ENCODE measurements at regions not wholly inside any gene's neighbourhood (a gene's known extent, or its start where the extent isn't known, plus 50 kb on each side); places are given as distances from the start of the nearest gene placed in this dataset.
"Not testable (repeated sequence)": the region's sequence is repeated elsewhere in the genome, so short reads cannot be mapped to it uniquely, and the experiment has no call there.

DNA sequence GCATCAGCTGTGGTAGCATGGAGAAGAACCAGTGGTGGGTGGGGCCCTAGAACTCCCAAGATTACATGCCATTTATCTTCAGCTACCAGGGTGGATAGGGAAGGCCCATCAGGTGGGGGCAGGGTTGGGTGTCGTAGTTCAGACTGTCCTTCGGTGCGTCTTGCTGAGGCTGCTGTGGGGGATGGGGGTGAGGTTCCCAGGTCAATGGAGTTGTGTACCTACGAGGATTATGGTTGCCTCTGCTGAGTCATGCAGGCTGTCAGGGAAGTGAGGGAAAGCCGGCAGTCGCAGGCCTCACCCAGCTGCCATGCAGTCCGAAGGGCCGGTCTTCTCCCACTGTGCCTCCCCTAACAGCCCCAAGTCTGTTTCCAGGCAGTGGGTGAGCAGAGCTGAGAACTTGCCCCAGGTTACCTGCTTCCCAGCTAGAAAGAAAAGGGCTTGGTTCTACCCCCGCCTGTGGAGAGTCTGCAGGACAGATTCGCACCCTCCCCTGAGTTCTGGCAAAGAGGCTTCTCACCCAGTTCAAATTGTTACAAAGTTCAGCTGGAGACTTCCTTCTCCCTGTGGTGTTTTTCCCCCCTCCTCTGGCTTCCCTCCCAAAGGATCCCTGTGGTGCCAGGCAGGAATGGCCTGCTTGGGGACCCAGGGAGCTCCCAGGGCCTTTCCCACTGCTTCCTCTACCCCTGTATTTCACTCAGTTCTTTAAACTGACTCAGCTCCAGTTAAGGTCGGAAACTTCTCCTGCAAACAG lies 342.7 kb downstream of the KLF13 start:
- not testable (repeated sequence) for DNase-seq (ENCODE audit: low read depth, low spot score)

GRCh38 chr15:31673263-31673662 lies 346.6 kb downstream of the KLF13 start:
- DNase-seq (ENCODE audit: low read depth, low spot score), result not testable (repeated sequence)

DNA sequence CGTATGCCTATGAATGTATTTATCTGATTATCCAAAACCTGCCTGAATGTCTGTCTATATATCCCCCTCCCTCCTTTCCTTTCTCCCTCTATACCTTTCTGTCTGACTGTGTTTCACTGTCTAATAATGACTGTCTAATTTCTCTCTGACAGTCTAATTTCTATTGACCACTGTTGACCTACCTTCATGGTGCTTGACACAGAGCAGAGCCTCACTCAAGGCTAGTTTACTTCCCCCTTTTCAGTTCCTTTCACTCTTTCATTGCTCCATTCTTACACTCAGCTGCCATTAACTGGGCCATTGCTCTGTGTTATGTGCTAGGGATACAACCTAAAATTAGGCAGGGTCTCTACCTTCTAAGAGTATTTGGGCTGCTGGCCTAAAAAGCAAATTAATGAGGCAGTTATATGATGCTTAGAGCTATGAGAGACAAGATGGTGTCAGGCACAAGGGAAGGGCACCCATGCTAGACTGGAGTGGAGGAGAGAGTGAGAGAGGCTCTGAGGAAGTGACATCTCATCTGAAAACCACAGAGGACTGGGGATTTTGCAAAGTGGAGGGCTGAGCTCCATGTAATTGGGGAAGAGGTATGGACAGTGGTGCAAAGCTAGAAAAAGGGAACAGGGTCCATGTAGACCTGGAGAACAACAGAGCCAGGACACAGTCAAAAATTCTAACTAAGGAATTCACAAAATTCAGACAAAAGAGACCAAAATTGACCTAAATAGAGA lies 348.6 kb upstream of the CHRNA7 start:
- not testable (repeated sequence) for DNase-seq (ENCODE audit: low read depth, low spot score)

- not testable (repeated sequence) for DNase-seq (ENCODE audit: low read depth, low spot score)
Observed at GRCh38 chr15:31687088-31687487, 343.2 kb upstream of the CHRNA7 start.

DNA sequence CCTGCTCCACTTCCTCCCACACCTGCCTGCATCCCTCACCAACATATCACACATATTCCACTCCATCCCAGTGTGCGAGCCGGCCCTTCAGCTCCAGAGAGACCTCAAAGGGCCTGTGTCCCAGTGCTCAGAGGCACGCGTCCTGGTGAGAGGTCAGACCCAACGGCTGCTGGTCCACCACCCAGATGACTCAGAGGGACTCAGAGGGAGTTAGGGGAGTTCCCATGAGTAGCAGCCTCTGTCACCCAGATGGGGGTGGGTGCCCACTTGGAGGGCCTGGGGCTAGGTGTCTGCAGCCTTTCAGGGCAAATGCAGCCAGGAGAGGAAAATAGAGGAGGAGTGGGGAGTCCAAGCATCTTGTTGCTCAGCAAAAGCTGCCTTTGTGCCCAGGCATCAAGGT lies 333.8 kb upstream of the CHRNA7 start:
- DNase-seq (ENCODE audit: low read depth, low spot score), result not testable (repeated sequence)

DNA sequence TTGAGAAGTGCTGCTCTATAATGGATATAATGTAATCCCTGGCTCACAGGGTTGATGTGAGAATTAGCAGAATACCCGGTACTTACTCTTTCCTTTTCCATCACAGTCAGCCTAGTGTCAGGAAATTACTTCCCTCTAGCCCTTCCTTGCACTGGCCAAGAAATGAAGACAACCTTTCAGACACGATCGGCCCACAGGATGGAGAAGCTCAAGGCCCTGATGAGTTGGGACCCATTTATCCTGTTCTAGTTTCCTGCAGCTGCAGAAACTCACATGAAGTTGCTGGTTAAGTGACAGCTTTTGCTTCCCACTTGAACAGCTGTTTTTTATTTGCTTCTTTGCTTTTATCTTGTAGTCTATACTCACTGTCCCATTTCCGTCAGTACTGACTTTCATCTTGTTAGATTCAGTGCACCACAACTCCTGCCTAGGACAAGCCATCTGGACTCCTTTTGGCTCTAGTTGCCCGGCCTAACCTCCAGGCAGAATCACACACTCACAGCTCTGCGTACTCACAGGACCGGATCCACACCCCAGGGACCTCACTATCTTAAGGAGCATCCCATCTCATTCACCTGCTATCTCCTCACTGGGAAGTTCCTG lies 325.1 kb upstream of the CHRNA7 start:
- not testable (repeated sequence) for DNase-seq (ENCODE audit: low read depth, low spot score)

DNA sequence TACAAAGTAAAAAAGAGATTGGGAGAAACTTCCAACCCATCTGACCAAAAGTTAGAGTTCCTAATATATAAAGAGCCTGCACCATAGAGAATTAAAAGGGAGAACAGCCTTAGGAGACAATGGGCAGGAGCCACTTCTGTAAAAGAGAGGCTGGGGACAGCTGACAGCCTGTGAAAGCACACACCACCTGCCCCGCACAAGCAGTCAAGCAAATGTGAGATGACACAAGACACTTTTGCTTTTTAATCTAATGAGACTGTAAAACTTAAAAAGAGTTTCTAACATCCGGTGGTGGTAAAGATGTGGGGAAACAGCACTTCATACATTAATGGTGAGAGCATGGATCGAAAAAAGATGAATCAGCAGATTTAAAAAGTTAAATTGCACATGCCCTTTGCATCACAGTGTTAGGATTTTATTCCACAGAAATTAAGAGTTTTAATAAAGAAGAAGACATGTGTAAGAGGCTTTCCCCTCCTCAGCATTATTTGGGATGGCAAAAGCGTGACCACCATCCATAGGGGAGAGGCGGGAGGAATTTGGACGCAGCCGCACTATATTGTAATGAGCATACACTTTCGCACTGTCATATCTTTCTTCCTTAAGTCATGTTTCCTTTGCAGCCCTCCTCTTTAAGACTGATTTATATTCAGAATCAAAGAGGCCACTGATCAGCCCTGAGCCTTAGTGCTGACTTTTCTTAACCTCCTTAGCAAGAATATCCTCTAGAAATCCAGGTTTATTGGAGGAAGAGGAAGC lies 322.2 kb upstream of the CHRNA7 start:
- DNase-seq (ENCODE audit: low read depth, low spot score), result not testable (repeated sequence)

GRCh38 chr15:31708703-31709327 lies 321.5 kb upstream of the CHRNA7 start:
- not testable (repeated sequence) for DNase-seq (ENCODE audit: low read depth, low spot score)

- not testable (repeated sequence) for DNase-seq (ENCODE audit: low read depth, low spot score)
Observed at GRCh38 chr15:31709479-31709878, 320.8 kb upstream of the CHRNA7 start.

DNA sequence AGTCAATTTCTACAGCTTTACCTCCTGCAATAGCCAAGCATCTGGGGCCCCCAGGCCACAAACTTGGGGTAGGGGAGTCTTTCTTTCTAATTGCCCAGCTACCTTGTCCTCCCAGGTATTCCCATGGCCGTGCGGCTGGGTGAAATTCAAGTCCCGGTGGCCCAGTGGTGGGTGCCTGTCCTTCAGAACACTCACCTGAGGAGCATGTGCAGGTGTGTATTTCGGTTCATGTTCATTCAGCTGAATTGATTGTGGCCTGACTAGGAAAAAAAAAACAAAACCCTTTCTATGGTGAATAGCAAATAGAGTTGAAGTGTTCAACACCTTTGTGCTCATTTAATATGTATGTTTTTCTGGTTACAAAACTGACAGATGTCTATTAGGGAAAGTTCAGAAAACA lies 319.5 kb upstream of the CHRNA7 start:
- not testable (repeated sequence) for DNase-seq (ENCODE audit: low read depth, low spot score)

- not testable (repeated sequence) for DNase-seq (ENCODE audit: low read depth, low spot score)
Observed at GRCh38 chr15:31715208-31715607, 315.1 kb upstream of the CHRNA7 start.

- DNase-seq (ENCODE audit: low read depth, low spot score), result not testable (repeated sequence)
Observed at GRCh38 chr15:31718625-31719024, 311.7 kb upstream of the CHRNA7 start.

- not testable (repeated sequence) for DNase-seq (ENCODE audit: low read depth, low spot score)
Observed at GRCh38 chr15:31719396-31720022, 310.8 kb upstream of the CHRNA7 start.

DNA sequence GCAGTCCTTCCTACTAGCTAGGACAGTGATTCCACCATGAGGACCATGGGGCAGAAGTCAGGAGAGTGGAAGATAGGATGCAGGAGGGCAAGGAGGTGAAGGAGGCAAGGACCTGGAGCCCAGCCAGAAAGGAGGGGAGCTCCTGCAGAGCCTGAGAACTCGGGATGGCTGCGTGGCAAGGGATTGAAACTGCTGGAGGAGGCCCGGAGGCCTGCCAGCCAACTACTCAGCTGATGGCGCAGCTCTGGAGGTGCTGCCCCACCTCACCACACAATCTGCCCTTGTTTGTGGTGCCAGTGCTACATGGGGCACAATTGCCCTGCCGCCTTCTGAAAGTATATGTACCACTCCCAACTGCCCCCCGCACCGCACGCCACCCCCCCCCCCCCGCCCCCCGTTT lies 307.3 kb upstream of the CHRNA7 start:
- DNase-seq (ENCODE audit: low read depth, low spot score), result not testable (repeated sequence)

GRCh38 chr15:31724903-31725302 lies 305.4 kb upstream of the CHRNA7 start:
- DNase-seq (ENCODE audit: low read depth, low spot score), result not testable (repeated sequence)

- DNase-seq (ENCODE audit: low read depth, low spot score), result not testable (repeated sequence)
Observed at GRCh38 chr15:31725619-31726018, 304.7 kb upstream of the CHRNA7 start.

- no peak for DNase-seq (ENCODE audit: low read depth, low spot score)
Observed at GRCh38 chr15:31727612-31728011, 302.7 kb upstream of the CHRNA7 start.

- DNase-seq (ENCODE audit: low read depth, low spot score), result no peak
Observed at GRCh38 chr15:31732726-31733125, 297.6 kb upstream of the CHRNA7 start.

DNA sequence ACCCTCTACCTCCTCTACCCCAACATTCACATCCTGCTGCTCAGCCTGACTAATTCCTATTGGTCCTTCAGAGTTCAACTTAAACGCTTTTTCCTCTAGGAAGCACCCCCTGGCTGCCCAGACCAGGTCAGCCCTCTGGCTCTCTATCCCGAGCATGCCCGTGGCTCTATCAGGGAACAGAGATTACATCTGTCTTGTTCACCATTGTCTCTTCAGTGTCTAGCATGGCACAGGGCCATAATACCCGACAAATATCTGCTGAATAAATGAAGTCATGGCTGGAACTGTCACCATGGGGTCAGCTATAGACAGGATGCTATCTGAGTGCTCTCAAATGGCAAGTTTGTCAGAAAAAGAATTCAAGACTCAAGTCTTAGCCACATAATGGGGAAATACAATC lies 296.9 kb upstream of the CHRNA7 start:
- no peak for DNase-seq (ENCODE audit: low read depth, low spot score)

- peak; percentile 37 for DNase-seq (ENCODE audit: low read depth, low spot score)
Observed at GRCh38 chr15:31740203-31740602, 290.1 kb upstream of the CHRNA7 start.

DNA sequence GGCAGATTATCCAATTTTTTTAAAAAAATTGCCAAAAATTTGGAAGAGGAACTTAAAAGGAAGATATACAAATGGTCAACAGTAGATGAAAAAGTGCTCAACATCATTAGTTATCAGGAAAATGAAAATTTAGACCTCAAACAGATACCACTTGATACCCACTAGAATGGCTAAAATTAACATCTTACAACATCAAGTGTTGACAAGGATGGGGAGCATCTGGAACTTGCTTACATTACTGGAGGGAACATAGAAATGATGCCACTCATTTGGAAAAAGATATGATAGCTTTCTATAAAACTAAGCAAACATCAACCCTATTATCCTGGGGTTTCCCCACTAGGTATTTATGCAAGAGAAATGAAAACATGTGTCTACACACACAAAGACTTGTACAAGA lies 284.5 kb upstream of the CHRNA7 start:
- no peak for DNase-seq (ENCODE audit: low read depth, low spot score)
